B cell (primary cell): ENCODE measurements at regions not wholly inside any gene's neighbourhood (a gene's known extent, or its start where the extent isn't known, plus 50 kb on each side); places are given as distances from the start of the nearest gene placed in this dataset.

Experiments used
- ATAC-seq: fragments of 200-7000 bp; cut with Tn5 transposase; one replicate; pipeline ENCODE4 v1.10.0; 2021; ENCODE audit warnings: low read depth, mild to moderate bottlenecking, moderate number of reproducible peaks, moderate library complexity
- CTCF ChIA-PET: fragments of 350-600 bp; sonication (Branson Sonifier 250); formaldehyde crosslinking; loops from one replicate; lab custom pipeline; 2021; ENCODE audit warnings: antibody characterized with exemption, inconsistent platforms; lab: Charles Lee
- POLR2A ChIA-PET: fragments of 350-600 bp; sonication (Branson Sonifier 250); formaldehyde crosslinking; loops from one replicate; lab custom pipeline; 2021; ENCODE audit warnings: antibody characterized with exemption; lab: Charles Lee
- DNase-seq: peaks from one replicate; pipeline ENCODE4 v3.0.0; 2013
- H2AFZ ChIP-seq: 2 replicates; pipeline ENCODE4 v1.6.1; 2012; ENCODE audit warnings: mild to moderate bottlenecking, low read depth, low read length; ENCODE audit not compliant: insufficient read depth, poor library complexity, severe bottlenecking
- H3K27ac ChIP-seq, 2 donors: 1 replicate in 1 of 2; 2 replicates in 1 of 2; pipeline ENCODE4 v1.5.1; 2012 to 2013; ENCODE audit warnings: low read length in 2 of 2, mild to moderate bottlenecking in 2 of 2, moderate library complexity in 1 of 2
- H3K27me3 ChIP-seq, 4 experiments: fragments of 200-600 bp in 1 of 4; sonication (generic) in 1 of 4; replicated peaks in 1 of 4; 1 replicate in 2 of 4; 2 replicates in 2 of 4; pipeline versions ENCODE4 v1.6.1 to v1.7.0; 2013 to 2016; ENCODE audit warnings: low read length in 3 of 4, mild to moderate bottlenecking in 2 of 4, mixed read lengths in 1 of 4, moderate library complexity in 1 of 4; ENCODE audit not compliant: insufficient read depth in 4 of 4, control insufficient read depth in 3 of 4; ENCODE audit errors: control extremely low read depth in 1 of 4
- H3K36me3 ChIP-seq, 2 experiments: replicated peaks in 1 of 2; 1 replicate in 1 of 2; 2 replicates in 1 of 2; pipeline versions ENCODE4 v1.6.1 to v1.7.1; 2013; ENCODE audit warnings: low read length in 1 of 2; ENCODE audit not compliant: insufficient read depth in 2 of 2, control insufficient read depth in 1 of 2; ENCODE audit errors: control extremely low read depth in 1 of 2, extremely low read depth in 1 of 2
- H3K4me1 ChIP-seq, 2 donors: fragments of 200-600 bp in 1 of 2; sonication (generic) in 1 of 2; 1 replicate in 1 of 2; 2 replicates in 1 of 2; pipeline versions ENCODE4 v1.5.1 to v1.6.1; 2013 to 2017; ENCODE audit warnings: low read length in 2 of 2; ENCODE audit not compliant: control insufficient read depth in 2 of 2, insufficient read depth in 2 of 2
- H3K4me2 ChIP-seq: replicated peaks from 2 replicates; pipeline ENCODE3; 2012; ENCODE audit warnings: mild to moderate bottlenecking, low read depth, low read length; ENCODE audit not compliant: poor library complexity, severe bottlenecking
- H3K4me3 ChIP-seq, 5 experiments: fragments of 200-600 bp in 1 of 5; sonication (generic) in 1 of 5; 1 replicate in 3 of 5; 2 replicates in 2 of 5; pipeline versions ENCODE4 v1.5.1 to v1.7.0; 2011 to 2016; ENCODE audit warnings: low read length in 4 of 5, mild to moderate bottlenecking in 4 of 5, low read depth in 2 of 5, control low read depth in 1 of 5, moderate library complexity in 1 of 5; ENCODE audit not compliant: insufficient read depth in 1 of 5; ENCODE audit errors: control extremely low read depth in 1 of 5, extremely low read depth in 1 of 5
- H3K79me2 ChIP-seq: fragments of 200-600 bp; sonication (generic); one replicate; pipeline ENCODE4 v1.6.0; 2016; ENCODE audit warnings: low read length; ENCODE audit not compliant: control insufficient read depth, insufficient read depth
- H3K9ac ChIP-seq: fragments of 200-600 bp; sonication (generic); 2 replicates; pipeline ENCODE4 v1.6.1; 2017; ENCODE audit warnings: mild to moderate bottlenecking, low read length, moderate library complexity
- H3K9me3 ChIP-seq, 3 donors: one replicate each; pipeline versions ENCODE4 v1.6.1 to v1.7.1; 2013; ENCODE audit warnings: low read length in 2 of 3; ENCODE audit not compliant: control insufficient read depth in 2 of 3, insufficient read depth in 1 of 3; ENCODE audit errors: control extremely low read depth in 1 of 3
- H4K20me1 ChIP-seq: 2 replicates; pipeline ENCODE4 v1.6.0; 2012; ENCODE audit warnings: mild to moderate bottlenecking, low read length; ENCODE audit not compliant: insufficient read depth, control insufficient read depth, poor library complexity, severe bottlenecking
- H3K27ac Mint-ChIP-seq: one replicate; pipeline ENCODE4 v1.8.0; 2021; ENCODE audit warnings: mixed read lengths
- H3K27me3 Mint-ChIP-seq: one replicate; pipeline ENCODE4 v1.8.0; 2021; ENCODE audit warnings: mixed read lengths
- H3K4me1 Mint-ChIP-seq: one replicate; pipeline ENCODE4 v1.8.0; 2021; ENCODE audit warnings: mixed read lengths
- H3K4me3 Mint-ChIP-seq: one replicate; pipeline ENCODE4 v1.8.0; 2021; ENCODE audit warnings: mixed read lengths
- H3K9me3 Mint-ChIP-seq: one replicate; pipeline ENCODE4 v1.8.0; 2022; ENCODE audit warnings: mixed read lengths; ENCODE audit not compliant: insufficient read depth
- CTCF ChIP-seq: fragments of 200-600 bp; IDR thresholded peaks from one replicate; pipeline ENCODE4 v1.8.0; 2022; ENCODE audit warnings: antibody characterized with exemption, mild to moderate bottlenecking
- EZH2 ChIP-seq: IDR thresholded peaks from 2 replicates; pipeline ENCODE4 v1.6.1; 2012; ENCODE audit warnings: borderline replicate concordance, low read depth, mild to moderate bottlenecking, moderate library complexity, low read length; ENCODE audit not compliant: insufficient read depth, poor library complexity, severe bottlenecking
- WGBS: methylation state at CpG from one replicate; pipeline ENCODE4 v1.1.5; 2013; ENCODE audit warnings: missing lambda C conversion rate; ENCODE audit not compliant: insufficient coverage; 5-methylcytosine and 5-hydroxymethylcytosine counted together
- intact Hi-C: fragments of 100-400 bp; cut with micrococcal nuclease; formaldehyde crosslinking; loops from one replicate; pipeline ENCODE4 v1.10.0; 2022

GRCh38 chr6:156189195-156189594 lies 588.0 kb upstream of the ARID1B start:
- no peak for TF ChIP-seq EZH2
- DNase-seq (no peak), ATAC-seq (no peak)
- Histone ChIP-seq H3K27me3 (no peaks in the 10 kb centered on the region), H3K4me1 (peaks cover 5 to 7% of the 10 kb centered on the region in 2 donors), H3K27ac (no peak overlapping the region), H3K4me3 (no peak overlapping the region), H4K20me1 (no peaks in the 10 kb centered on the region), H3K4me2 (no peak overlapping the region), H3K36me3 (no peaks in the 10 kb centered on the region), H3K9me3 (peaks cover 0 to 3% (median 0%) of the 10 kb centered on the region in 3 donors), H3K9ac (no peak overlapping the region), H2AFZ (no peak overlapping the region), H3K79me2 (no peaks in the 10 kb centered on the region)
- WGBS, result no CpG with 5 or more reads among the region's 2 CpGs
- H3K4me1 Mint-ChIP-seq, result peaks cover 22% of the 10 kb centered on the region
- H3K27ac Mint-ChIP-seq, result no peak overlapping the region
- intact Hi-C loops, result no loop called here
- H3K27me3 Mint-ChIP-seq, result no peaks in the 10 kb centered on the region
- ChIA-PET POLR2A (no interaction called here), CTCF (interaction anchor here (0.7 kb wide), 1 partner anchor 656 kb away, joined by 6 read pairs; no protein-coding TSS in a partner anchor)
- H3K4me3 Mint-ChIP-seq, result no peak overlapping the region
- H3K9me3 Mint-ChIP-seq, result peaks cover 2% of the 10 kb centered on the region

- H3K4me3 ChIP-seq, result no peak overlapping the region
- no peak overlapping the region for H3K27ac Mint-ChIP-seq
- H3K27me3 Mint-ChIP-seq, result no peaks in the 10 kb centered on the region
- ChIA-PET CTCF (interaction anchor here (0.9 to 1.0 kb wide), 2 partner anchors 12 to 26 kb away, joined by 3 to 4 read pairs; no protein-coding TSS in a partner anchor), POLR2A (no interaction called here)
- intact Hi-C loops, result no loop called here
- no peaks in the 10 kb centered on the region for H3K9me3 Mint-ChIP-seq
- WGBS, result no CpG with 5 or more reads among the region's 3 CpGs
- no peak overlapping the region for H3K27ac ChIP-seq
- H4K20me1 ChIP-seq, result no peaks in the 10 kb centered on the region
- H3K9me3 ChIP-seq, result no peaks in the 10 kb centered on the region
- H3K27me3 ChIP-seq, result no peaks in the 10 kb centered on the region
- no peaks in the 10 kb centered on the region for H3K79me2 ChIP-seq
- peak overlapping the region; percentile 3 for H3K9ac ChIP-seq
- no peaks in the 10 kb centered on the region for H3K36me3 ChIP-seq
- H3K4me2 ChIP-seq, result peak overlapping the region; percentile 14
- H3K4me3 Mint-ChIP-seq, result no peak overlapping the region
- TF ChIP-seq CTCF (no peak), EZH2 (no peak)
- peaks cover 5 to 7% of the 10 kb centered on the region in 2 donors for H3K4me1 ChIP-seq
- DNase-seq, result no peak
- ATAC-seq, result peak; percentile 43
- peaks cover 21% of the 10 kb centered on the region for H3K4me1 Mint-ChIP-seq
- H2AFZ ChIP-seq, result no peak overlapping the region
Measured at GRCh38 chr6:156185113-156185512, 592.1 kb upstream of the ARID1B start.
